GM12878 (cell line): ENCODE measurements at regions not wholly inside any gene's neighbourhood (a gene's known extent, or its start where the extent isn't known, plus 50 kb on each side); places are given as distances from the start of the nearest gene placed in this dataset.

Experiments used
- CHD2 ChIP-seq: IDR thresholded peaks from 2 replicates; pipeline ENCODE4 v1.6.1; 2011; ENCODE audit warnings: low read depth, low read length, improper control_type of control experiment, borderline replicate concordance
- CREM ChIP-seq: IDR thresholded peaks from 2 replicates; pipeline ENCODE4 v1.6.1; 2014; ENCODE audit warnings: antibody characterized with exemption, low read depth
- EGR1 ChIP-seq, 2 experiments: IDR thresholded peaks; 1 replicate in 1 of 2; 2 replicates in 1 of 2; pipeline ENCODE4 v1.6.1; 2011 to 2012; ENCODE audit warnings: low read depth in 2 of 2, low read length in 2 of 2, borderline replicate concordance in 1 of 2, mild to moderate bottlenecking in 1 of 2, moderate library complexity in 1 of 2
- FOXM1 ChIP-seq: IDR thresholded peaks from 2 replicates; pipeline ENCODE4 v1.6.1; 2012; ENCODE audit warnings: low read depth, mild to moderate bottlenecking, inconsistent platforms, low read length, moderate library complexity
- HSF1 ChIP-seq: fragments of 150-350 bp; IDR thresholded peaks from 2 replicates; pipeline ENCODE4 v1.6.1; 2014; ENCODE audit warnings: mild to moderate bottlenecking, low read depth, low read length
- IKZF1 ChIP-seq: fragments of 450-650 bp; conservative IDR thresholded peaks from 2 replicates; pipeline ENCODE4 v1.6.1; 2017; ENCODE audit warnings: antibody characterized with exemption, mild to moderate bottlenecking
- IRF4 ChIP-seq: IDR thresholded peaks from 2 replicates; pipeline ENCODE4 v1.6.1; 2011; ENCODE audit warnings: low read depth, low read length
- KAT2A ChIP-seq: conservative IDR thresholded peaks from 2 replicates; pipeline ENCODE4 v1.6.1; 2011; ENCODE audit warnings: low read depth, low read length; ENCODE audit not compliant: control insufficient read depth
- MLLT1 ChIP-seq: fragments of 450-650 bp; IDR thresholded peaks from 2 replicates; pipeline ENCODE4 v1.6.1; 2016; ENCODE audit warnings: mild to moderate bottlenecking
- NR2F1 ChIP-seq: fragments of 450-650 bp; conservative IDR thresholded peaks from 2 replicates; pipeline ENCODE4 v1.6.1; 2017; ENCODE audit warnings: mild to moderate bottlenecking
- PBX3 ChIP-seq: IDR thresholded peaks from 2 replicates; pipeline ENCODE4 v1.6.1; 2011; ENCODE audit warnings: mild to moderate bottlenecking, low read depth, low read length, moderate library complexity; ENCODE audit not compliant: insufficient replicate concordance
- PKNOX1 ChIP-seq: fragments of 450-650 bp; IDR thresholded peaks from 2 replicates; pipeline ENCODE4 v1.6.1; 2016; ENCODE audit warnings: mild to moderate bottlenecking
- POU2F2 ChIP-seq: IDR thresholded peaks from 3 replicates; pipeline ENCODE4 v1.6.1; 2011; ENCODE audit warnings: low read depth, mild to moderate bottlenecking, low read length, borderline replicate concordance
- SMARCA5 ChIP-seq: fragments of 450-650 bp; IDR thresholded peaks from 2 replicates; pipeline ENCODE4 v1.6.1; 2017; ENCODE audit warnings: mild to moderate bottlenecking
- SREBF2 ChIP-seq: IDR thresholded peaks from 2 replicates; pipeline ENCODE4 v1.6.1; 2012; ENCODE audit warnings: mild to moderate bottlenecking, low read length
- SUPT20H ChIP-seq: IDR thresholded peaks from 2 replicates; pipeline ENCODE4 v1.6.1; 2011; ENCODE audit warnings: low read depth, mild to moderate bottlenecking, low read length, moderate library complexity, borderline replicate concordance; ENCODE audit not compliant: control insufficient read depth
- TARDBP ChIP-seq: IDR thresholded peaks from 2 replicates; pipeline ENCODE4 v1.6.1; 2016; ENCODE audit warnings: borderline replicate concordance
- TBL1XR1 ChIP-seq: IDR thresholded peaks from 2 replicates; pipeline ENCODE4 v1.6.1; 2012; ENCODE audit warnings: low read depth, low read length, improper control_type of control experiment
- WRNIP1 ChIP-seq: IDR thresholded peaks from 2 replicates; pipeline ENCODE4 v1.6.1; 2011; ENCODE audit warnings: low read depth, low read length, improper control_type of control experiment, borderline replicate concordance
- ZNF622 ChIP-seq: fragments of 450-650 bp; IDR thresholded peaks from 2 replicates; pipeline ENCODE4 v1.6.1; 2017; ENCODE audit warnings: mild to moderate bottlenecking, inconsistent platforms
- ZNF687 ChIP-seq: fragments of 450-650 bp; IDR thresholded peaks from 2 replicates; pipeline ENCODE4 v1.6.1; 2017; ENCODE audit warnings: mild to moderate bottlenecking, moderate library complexity

GRCh38 chr17:77323413-77324171 lies 182.8 kb downstream of the SEC14L1 start (continued):
- no peak for TF ChIP-seq KAT2A
- TF ChIP-seq WRNIP1 = peak; percentile 31; the same call in 1 of the 2 replicates
- no peak for TF ChIP-seq PBX3
- TF ChIP-seq SUPT20H = no peak
- no peak; the same call in 1 of the 2 replicates for TF ChIP-seq CREM
- TF ChIP-seq HSF1 = no peak
- 0 out of 3 replicates have a peak, but pooled peaks have one; percentile 3 for TF ChIP-seq POU2F2
- TF ChIP-seq SMARCA5 = peak; percentile 77; the same call in 1 of the 2 replicates
- no peak for TF ChIP-seq SREBF2
- TF ChIP-seq IRF4 = 0 out of 2 replicates have a peak, but pooled peaks have one; percentile 5
- TF ChIP-seq IKZF1 = no peak; the same call in 1 of the 2 replicates
- no peak for TF ChIP-seq CHD2
- TF ChIP-seq TBL1XR1 = no peak
- peak; percentile 58; the same call in 1 of the 2 replicates for TF ChIP-seq ZNF687
- TF ChIP-seq ZNF622 = no peak
- peak; percentile 53; the same call in 1 of the 2 replicates for TF ChIP-seq NR2F1
- TF ChIP-seq TARDBP = no peak
- TF ChIP-seq EGR1 (IDR thresholded peaks at IDR 0.05; ENCODE audit: borderline replicate concordance in 1 of 2, low read depth in 2 of 2, low read length in 2 of 2) = no peak
- TF ChIP-seq PKNOX1 = no peak
- no peak for TF ChIP-seq FOXM1
- TF ChIP-seq MLLT1 = peak; percentile 20; the same call in 1 of the 2 replicates
